Lower leg skin (tissue), 4 donors: ENCODE measurements at regions not wholly inside any gene's neighbourhood (a gene's known extent, or its start where the extent isn't known, plus 50 kb on each side); places are given as distances from the start of the nearest gene placed in this dataset.
"Not testable (repeated sequence)": the region's sequence is repeated elsewhere in the genome, so short reads cannot be mapped to it uniquely, and the experiment has no call there.

Experiments used
- DNase-seq, 2 donors: peaks; one replicate each; pipeline ENCODE4 v3.0.0-alpha.2; 2019; ENCODE audit warnings: low spot score in 2 of 2
- H3K4me3 ChIP-seq: fragments of 200-600 bp; sonication (generic); 2 replicates; pipeline ENCODE4 v1.5.1; 2017; ENCODE audit warnings: mild to moderate bottlenecking, low read depth; ENCODE audit not compliant: poor library complexity, severe bottlenecking
- CTCF ChIP-seq, 3 donors: fragments of 450-650 bp; IDR thresholded peaks; one replicate each; pipeline ENCODE4 v1.5.1; 2016; ENCODE audit warnings: antibody characterized with exemption in 3 of 3, mild to moderate bottlenecking in 3 of 3, moderate library complexity in 2 of 3
- POLR2A ChIP-seq, 2 donors: fragments of 450-650 bp; IDR thresholded peaks; one replicate each; pipeline ENCODE4 v1.6.1; 2016 to 2017; ENCODE audit warnings: antibody characterized with exemption in 2 of 2, mild to moderate bottlenecking in 1 of 2, moderate library complexity in 1 of 2
- WGBS, 2 donors: methylation state at CpG; one replicate each; pipeline ENCODE4 v1.1.5; 2018; 5-methylcytosine and 5-hydroxymethylcytosine counted together
- intact Hi-C: fragments of 100-400 bp; cut with DNase I; formaldehyde crosslinking; loops from one replicate; pipeline ENCODE4 v1.15.0; 2023; ENCODE audit warnings: low total_unique reads

GRCh38 chr2:111623380-111623779 is 260.6 kb downstream of the ANAPC1 start:
- 89 to 94% methylated on average over 3 of the region's 3 CpGs for WGBS, 2 donors

GRCh38 chr2:111624411-111625156 is 259.4 kb downstream of the ANAPC1 start:
- 33 to 35% methylated on average over 3 of the region's 3 CpGs for WGBS, 2 donors
- DNase-seq: no peak
- intact Hi-C loops: no loop called here
- no peak overlapping the region for H3K4me3 ChIP-seq
- TF ChIP-seq CTCF (IDR thresholded peaks at IDR 0.05) (no peak), POLR2A (IDR thresholded peaks at IDR 0.05) (no peak)

More at GRCh38 chr2:111623380-111623779, 260.6 kb downstream of the ANAPC1 start:
- intact Hi-C loops: no loop called here
- no peak for DNase-seq
- H3K4me3 ChIP-seq: no peak overlapping the region
- no peak for TF ChIP-seq POLR2A (IDR thresholded peaks at IDR 0.05)
- no peak for TF ChIP-seq CTCF (IDR thresholded peaks at IDR 0.05)

GRCh38 chr2:111625157-111625537 is 258.8 kb downstream of the ANAPC1 start:
- H3K4me3 ChIP-seq, DNase-seq, intact Hi-C loops: not testable (repeated sequence)
- WGBS, 2 donors: 72 to 82% methylated on average over 12 of the region's 12 CpGs

- 85% methylated on average over 2 of the region's 2 CpGs for WGBS, 2 donors
- intact Hi-C loops: no loop called here
- TF ChIP-seq CTCF (IDR thresholded peaks at IDR 0.05) (no peak), POLR2A (IDR thresholded peaks at IDR 0.05) (no peak)
- no peak for DNase-seq
- no peak overlapping the region for H3K4me3 ChIP-seq
Observed at GRCh38 chr2:111626037-111626864, 257.7 kb downstream of the ANAPC1 start.

- no peak overlapping the region for H3K4me3 ChIP-seq
- TF ChIP-seq POLR2A (IDR thresholded peaks at IDR 0.05) (no peak), CTCF (IDR thresholded peaks at IDR 0.05) (no peak)
- DNase-seq: no peak
- intact Hi-C loops: no loop called here
Observed at GRCh38 chr2:111626865-111627163, 257.2 kb downstream of the ANAPC1 start.

- no peak for DNase-seq
- TF ChIP-seq POLR2A (IDR thresholded peaks at IDR 0.05): no peak
- TF ChIP-seq CTCF (IDR thresholded peaks at IDR 0.05): no peak
- intact Hi-C loops: no loop called here
- WGBS, 2 donors: 89 to 90% methylated on average over 5 of the region's 5 CpGs
- no peak overlapping the region for H3K4me3 ChIP-seq
Observed at GRCh38 chr2:111627256-111627655, 256.7 kb downstream of the ANAPC1 start.
